ENCODE measurements at regions not wholly inside any gene's neighbourhood (a gene's known extent, or its start where the extent isn't known, plus 50 kb on each side); places are given as distances from the start of the nearest gene placed in this dataset.

DNA sequence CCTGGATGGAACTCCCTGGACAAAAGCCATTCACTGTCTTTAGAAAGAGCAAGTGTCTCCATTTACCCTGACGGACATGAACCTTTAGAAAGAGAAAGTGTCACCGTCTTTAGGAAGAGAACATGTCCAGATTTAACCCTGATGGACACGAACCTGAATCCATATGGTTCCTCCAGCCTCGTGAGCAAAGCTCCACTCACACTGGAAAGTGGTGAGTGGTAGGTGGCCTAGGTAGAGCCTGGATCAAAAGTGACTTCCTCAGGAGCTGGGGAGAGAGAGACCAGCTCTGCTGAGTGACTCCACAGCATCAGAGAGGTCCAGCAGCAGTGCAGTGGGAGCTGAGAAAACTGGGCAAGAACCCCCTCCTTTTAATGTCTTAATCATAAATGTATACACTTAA lies 59.8 kb upstream of the IRS2 start:
- intact Hi-C loops (cut with micrococcal nuclease; ENCODE audit: unreplicated experiment) (no loop called here), in situ Hi-C loops (cut with HindIII; ENCODE audit: low pct_unique_long_range_greater_than_20kb, low sequenced_read_pairs) (no loop called here)
- TF ChIP-seq, protein P1, sequence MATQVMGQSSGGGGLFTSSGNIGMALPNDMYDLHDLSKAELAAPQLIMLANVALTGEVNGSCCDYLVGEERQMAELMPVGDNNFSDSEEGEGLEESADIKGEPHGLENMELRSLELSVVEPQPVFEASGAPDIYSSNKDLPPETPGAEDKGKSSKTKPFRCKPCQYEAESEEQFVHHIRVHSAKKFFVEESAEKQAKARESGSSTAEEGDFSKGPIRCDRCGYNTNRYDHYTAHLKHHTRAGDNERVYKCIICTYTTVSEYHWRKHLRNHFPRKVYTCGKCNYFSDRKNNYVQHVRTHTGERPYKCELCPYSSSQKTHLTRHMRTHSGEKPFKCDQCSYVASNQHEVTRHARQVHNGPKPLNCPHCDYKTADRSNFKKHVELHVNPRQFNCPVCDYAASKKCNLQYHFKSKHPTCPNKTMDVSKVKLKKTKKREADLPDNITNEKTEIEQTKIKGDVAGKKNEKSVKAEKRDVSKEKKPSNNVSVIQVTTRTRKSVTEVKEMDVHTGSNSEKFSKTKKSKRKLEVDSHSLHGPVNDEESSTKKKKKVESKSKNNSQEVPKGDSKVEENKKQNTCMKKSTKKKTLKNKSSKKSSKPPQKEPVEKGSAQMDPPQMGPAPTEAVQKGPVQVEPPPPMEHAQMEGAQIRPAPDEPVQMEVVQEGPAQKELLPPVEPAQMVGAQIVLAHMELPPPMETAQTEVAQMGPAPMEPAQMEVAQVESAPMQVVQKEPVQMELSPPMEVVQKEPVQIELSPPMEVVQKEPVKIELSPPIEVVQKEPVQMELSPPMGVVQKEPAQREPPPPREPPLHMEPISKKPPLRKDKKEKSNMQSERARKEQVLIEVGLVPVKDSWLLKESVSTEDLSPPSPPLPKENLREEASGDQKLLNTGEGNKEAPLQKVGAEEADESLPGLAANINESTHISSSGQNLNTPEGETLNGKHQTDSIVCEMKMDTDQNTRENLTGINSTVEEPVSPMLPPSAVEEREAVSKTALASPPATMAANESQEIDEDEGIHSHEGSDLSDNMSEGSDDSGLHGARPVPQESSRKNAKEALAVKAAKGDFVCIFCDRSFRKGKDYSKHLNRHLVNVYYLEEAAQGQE (IDR thresholded peaks at IDR 0.05; ENCODE audit: insufficient read depth in 1 of 2, low read depth in 2 of 2, low read length in 1 of 2) = no peak
- TF ChIP-seq, protein P2, sequence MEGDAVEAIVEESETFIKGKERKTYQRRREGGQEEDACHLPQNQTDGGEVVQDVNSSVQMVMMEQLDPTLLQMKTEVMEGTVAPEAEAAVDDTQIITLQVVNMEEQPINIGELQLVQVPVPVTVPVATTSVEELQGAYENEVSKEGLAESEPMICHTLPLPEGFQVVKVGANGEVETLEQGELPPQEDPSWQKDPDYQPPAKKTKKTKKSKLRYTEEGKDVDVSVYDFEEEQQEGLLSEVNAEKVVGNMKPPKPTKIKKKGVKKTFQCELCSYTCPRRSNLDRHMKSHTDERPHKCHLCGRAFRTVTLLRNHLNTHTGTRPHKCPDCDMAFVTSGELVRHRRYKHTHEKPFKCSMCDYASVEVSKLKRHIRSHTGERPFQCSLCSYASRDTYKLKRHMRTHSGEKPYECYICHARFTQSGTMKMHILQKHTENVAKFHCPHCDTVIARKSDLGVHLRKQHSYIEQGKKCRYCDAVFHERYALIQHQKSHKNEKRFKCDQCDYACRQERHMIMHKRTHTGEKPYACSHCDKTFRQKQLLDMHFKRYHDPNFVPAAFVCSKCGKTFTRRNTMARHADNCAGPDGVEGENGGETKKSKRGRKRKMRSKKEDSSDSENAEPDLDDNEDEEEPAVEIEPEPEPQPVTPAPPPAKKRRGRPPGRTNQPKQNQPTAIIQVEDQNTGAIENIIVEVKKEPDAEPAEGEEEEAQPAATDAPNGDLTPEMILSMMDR (IDR thresholded peaks at IDR 0.05) = no peak
- TF ChIP-seq TCF7L2 (IDR thresholded peaks at IDR 0.05; ENCODE audit: low read depth, low read length) (no peak), SIN3A (IDR thresholded peaks at IDR 0.05; ENCODE audit: borderline replicate concordance, insufficient read depth, low read depth, low read length) (no peak), POLR2AphosphoS5 (IDR thresholded peaks at IDR 0.05; ENCODE audit: low read depth, low read length) (no peak)
- ChIA-PET POLR2A (no interaction called here), CTCF (no interaction called here)
- Histone ChIP-seq H3K9me3 (ENCODE audit: control insufficient read depth, insufficient read depth, low read depth, low read length) (no peaks in the 10 kb centered on the region), H3K27ac (ENCODE audit: low read length) (no peak overlapping the region), H3K27me3 (ENCODE audit: control insufficient read depth, insufficient read depth, low read length) (no peaks in the 10 kb centered on the region), H3K4me3 (ENCODE audit: low read depth in 2 of 2, low read length in 2 of 2) (no peak overlapping the region), H3K4me1 (ENCODE audit: control insufficient read depth, insufficient read depth, low read length) (no peaks in the 10 kb centered on the region), H3K36me3 (ENCODE audit: control insufficient read depth, insufficient read depth, low read length) (no peaks in the 10 kb centered on the region)
- BruUV-seq (replicated peaks) = no TSS peak
- ATAC-seq (no peak), DNase-seq (ENCODE audit: low read depth, low spot score) (no peak)

DNA sequence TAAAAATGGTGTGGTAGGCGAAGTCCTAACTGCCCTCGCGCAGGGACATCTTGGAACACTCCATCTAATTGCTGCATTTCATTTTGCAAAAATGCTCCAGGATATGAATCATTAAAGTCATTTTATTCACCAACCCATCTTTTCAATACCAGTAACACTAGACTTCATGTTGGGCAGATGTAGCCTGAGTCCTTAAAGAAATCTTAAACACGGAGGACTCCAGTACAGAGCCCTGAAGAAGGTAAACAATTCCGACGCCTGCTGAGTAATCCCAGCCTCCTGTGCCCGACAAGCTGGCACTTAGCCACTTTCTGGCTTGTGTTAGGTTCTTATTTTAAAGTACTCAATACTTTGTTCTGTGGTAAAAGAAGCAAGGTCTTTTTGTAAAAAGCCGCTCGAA lies 58.0 kb upstream of the IRS2 start:
- in situ Hi-C loops (cut with HindIII; ENCODE audit: low pct_unique_long_range_greater_than_20kb, low sequenced_read_pairs) (no loop called here), intact Hi-C loops (cut with micrococcal nuclease; ENCODE audit: unreplicated experiment) (no loop called here)
- Histone ChIP-seq H3K27ac (ENCODE audit: low read length) (no peak overlapping the region), H3K36me3 (ENCODE audit: control insufficient read depth, insufficient read depth, low read length) (no peaks in the 10 kb centered on the region), H3K4me3 (ENCODE audit: low read depth in 2 of 2, low read length in 2 of 2) (no peak overlapping the region), H3K9me3 (ENCODE audit: control insufficient read depth, insufficient read depth, low read depth, low read length) (no peaks in the 10 kb centered on the region), H3K27me3 (ENCODE audit: control insufficient read depth, insufficient read depth, low read length) (no peaks in the 10 kb centered on the region), H3K4me1 (ENCODE audit: control insufficient read depth, insufficient read depth, low read length) (no peaks in the 10 kb centered on the region)
- ChIA-PET POLR2A (no interaction called here), CTCF (interaction anchor here (0.6 kb wide), 1 partner anchor 225 kb away, joined by 3 read pairs; no protein-coding TSS in a partner anchor)
- DNase-seq (ENCODE audit: low read depth, low spot score) (no peak), ATAC-seq (no peak)
- no TSS peak for BruUV-seq (replicated peaks)
- TF ChIP-seq, protein P1 (IDR thresholded peaks at IDR 0.05; ENCODE audit: insufficient read depth in 1 of 2, low read depth in 2 of 2, low read length in 1 of 2) = no peak
- no peak for TF ChIP-seq POLR2AphosphoS5 (IDR thresholded peaks at IDR 0.05; ENCODE audit: low read depth, low read length)
- no peak for TF ChIP-seq TCF7L2 (IDR thresholded peaks at IDR 0.05; ENCODE audit: low read depth, low read length)
- no peak for TF ChIP-seq SIN3A (IDR thresholded peaks at IDR 0.05; ENCODE audit: borderline replicate concordance, insufficient read depth, low read depth, low read length)
- TF ChIP-seq, protein P2 (IDR thresholded peaks at IDR 0.05) = no peak
